OCI-M1 (cell line): ENCODE measurements at regions not wholly inside any gene's neighbourhood (a gene's known extent, or its start where the extent isn't known, plus 50 kb on each side); places are given as distances from the start of the nearest gene placed in this dataset.

Experiments
- DNase-seq: peaks from one replicate; lab custom pipeline; 2025; lab: John Stamatoyannopoulos, UW

GRCh38 chr1:209029737-209030136, 553.8 kb upstream of the CAMK1G start:
- DNase-seq, result peak; percentile 22

GRCh38 chr1:209030454-209031167, 552.9 kb upstream of the CAMK1G start:
- no peak for DNase-seq

GRCh38 chr1:209037064-209037463, 546.5 kb upstream of the CAMK1G start:
- DNase-seq, result no peak

GRCh38 chr1:209038316-209038715, 545.2 kb upstream of the CAMK1G start:
- no peak for DNase-seq

GRCh38 chr1:209038735-209039134, 544.8 kb upstream of the CAMK1G start:
- no peak for DNase-seq

- DNase-seq, result no peak
Measured at GRCh38 chr1:209040351-209040750, 543.2 kb upstream of the CAMK1G start.

GRCh38 chr1:209041927-209042326, 541.6 kb upstream of the CAMK1G start:
- DNase-seq, result peak; percentile 68

- peak; percentile 52 for DNase-seq
Measured at GRCh38 chr1:209042413-209042812, 541.1 kb upstream of the CAMK1G start.

GRCh38 chr1:209045331-209046057, 538.0 kb upstream of the CAMK1G start:
- DNase-seq, result no peak

GRCh38 chr1:209046058-209046417, 537.5 kb upstream of the CAMK1G start:
- no peak for DNase-seq

- no peak for DNase-seq
Measured at GRCh38 chr1:209046935-209047334, 536.6 kb upstream of the CAMK1G start.

GRCh38 chr1:209048941-209049669, 534.4 kb upstream of the CAMK1G start:
- DNase-seq, result no peak

- no peak for DNase-seq
Measured at GRCh38 chr1:209051570-209051969, 531.9 kb upstream of the CAMK1G start.

GRCh38 chr1:209053587-209053986, 529.9 kb upstream of the CAMK1G start:
- no peak for DNase-seq

GRCh38 chr1:209057083-209057482, 526.4 kb upstream of the CAMK1G start:
- no peak for DNase-seq

- DNase-seq, result no peak
Measured at GRCh38 chr1:209057901-209058300, 525.6 kb upstream of the CAMK1G start.

GRCh38 chr1:209059376-209059775, 524.1 kb upstream of the CAMK1G start:
- no peak for DNase-seq

GRCh38 chr1:209059981-209060380, 523.5 kb upstream of the CAMK1G start:
- DNase-seq, result no peak

GRCh38 chr1:209062081-209062620, 521.4 kb upstream of the CAMK1G start:
- no peak for DNase-seq

GRCh38 chr1:209062863-209063262, 520.7 kb upstream of the CAMK1G start:
- no peak for DNase-seq

GRCh38 chr1:209063767-209064659, 519.5 kb upstream of the CAMK1G start:
- DNase-seq, result no peak
